ENCODE measurements at regions not wholly inside any gene's neighbourhood (a gene's known extent, or its start where the extent isn't known, plus 50 kb on each side); places are given as distances from the start of the nearest gene placed in this dataset.
A peak's percentile ranks its signal among the peaks of the same experiment; 100 is the strongest.

- no peak for TF ChIP-seq POLR2A (IDR thresholded peaks at IDR 0.05; ENCODE audit: low read depth, low read length)
- no peak for TF ChIP-seq POLR2AphosphoS5 (IDR thresholded peaks at IDR 0.05; ENCODE audit: low read depth, low read length)
- TF ChIP-seq TAF1 (IDR thresholded peaks at IDR 0.05; ENCODE audit: borderline replicate concordance, low read depth, low read length) = no peak
- DNase-seq (ENCODE audit: insufficient read length) (peak; percentile 41), FAIRE-seq (peak; percentile 83)
Measured at GRCh38 chr9:36728651-36729520, 156.2 kb downstream of the MELK start.

- no peak for DNase-seq (ENCODE audit: insufficient read length)
- FAIRE-seq = peak; percentile 48
- TF ChIP-seq TAF1 (IDR thresholded peaks at IDR 0.05; ENCODE audit: borderline replicate concordance, low read depth, low read length) (no peak), POLR2A (IDR thresholded peaks at IDR 0.05; ENCODE audit: low read depth, low read length) (no peak), POLR2AphosphoS5 (IDR thresholded peaks at IDR 0.05; ENCODE audit: low read depth, low read length) (no peak)
Measured at GRCh38 chr9:36729906-36730305, 157.2 kb downstream of the MELK start.

- TF ChIP-seq POLR2A (IDR thresholded peaks at IDR 0.05; ENCODE audit: low read depth, low read length) = no peak
- FAIRE-seq (no peak), DNase-seq (ENCODE audit: insufficient read length) (no peak)
Measured at GRCh38 chr9:36730414-36730813, 157.7 kb downstream of the MELK start.

- TF ChIP-seq POLR2A (IDR thresholded peaks at IDR 0.05; ENCODE audit: low read depth, low read length) = no peak
- no peak for TF ChIP-seq TAF1 (IDR thresholded peaks at IDR 0.05; ENCODE audit: borderline replicate concordance, low read depth, low read length)
- TF ChIP-seq POLR2AphosphoS5 (IDR thresholded peaks at IDR 0.05; ENCODE audit: low read depth, low read length) = no peak
- peak; percentile 53 for FAIRE-seq
- no peak for DNase-seq (ENCODE audit: insufficient read length)
Measured at GRCh38 chr9:36731068-36731956, 158.6 kb downstream of the MELK start.

GRCh38 chr9:36734737-36735136, 162.0 kb downstream of the MELK start:
- TF ChIP-seq POLR2AphosphoS5 (IDR thresholded peaks at IDR 0.05; ENCODE audit: low read depth, low read length) (no peak), TAF1 (IDR thresholded peaks at IDR 0.05; ENCODE audit: borderline replicate concordance, low read depth, low read length) (no peak), POLR2A (IDR thresholded peaks at IDR 0.05; ENCODE audit: low read depth, low read length) (no peak)

GRCh38 chr9:36736648-36737047, 164.0 kb downstream of the MELK start:
- TF ChIP-seq POLR2AphosphoS5 (IDR thresholded peaks at IDR 0.05; ENCODE audit: low read depth, low read length) = no peak
- TF ChIP-seq TAF1 (IDR thresholded peaks at IDR 0.05; ENCODE audit: borderline replicate concordance, low read depth, low read length) = no peak
- no peak for TF ChIP-seq POLR2A (IDR thresholded peaks at IDR 0.05; ENCODE audit: low read depth, low read length)
- no peak for FAIRE-seq
- DNase-seq (ENCODE audit: insufficient read length) = no peak

More at GRCh38 chr9:36734737-36735136, 162.0 kb downstream of the MELK start:
- no peak for FAIRE-seq
- no peak for DNase-seq (ENCODE audit: insufficient read length)

GRCh38 chr9:36738318-36738976, 165.8 kb downstream of the MELK start:
- DNase-seq (ENCODE audit: insufficient read length) = no peak
- TF ChIP-seq POLR2AphosphoS5 (IDR thresholded peaks at IDR 0.05; ENCODE audit: low read depth, low read length) (no peak), TAF1 (IDR thresholded peaks at IDR 0.05; ENCODE audit: borderline replicate concordance, low read depth, low read length) (no peak), POLR2A (IDR thresholded peaks at IDR 0.05; ENCODE audit: low read depth, low read length) (no peak)
- FAIRE-seq = no peak

GRCh38 chr9:36739373-36740116, 166.8 kb downstream of the MELK start:
- DNase-seq (ENCODE audit: insufficient read length) = no peak
- TF ChIP-seq POLR2AphosphoS5 (IDR thresholded peaks at IDR 0.05; ENCODE audit: low read depth, low read length) = no peak
- no peak for TF ChIP-seq TAF1 (IDR thresholded peaks at IDR 0.05; ENCODE audit: borderline replicate concordance, low read depth, low read length)
- no peak for TF ChIP-seq POLR2A (IDR thresholded peaks at IDR 0.05; ENCODE audit: low read depth, low read length)
- no peak for FAIRE-seq

GRCh38 chr9:36742264-36742663, 169.6 kb downstream of the MELK start:
- FAIRE-seq (no peak), DNase-seq (ENCODE audit: insufficient read length) (no peak)
- TF ChIP-seq TAF1 (IDR thresholded peaks at IDR 0.05; ENCODE audit: borderline replicate concordance, low read depth, low read length) = no peak

- no peak for TF ChIP-seq POLR2AphosphoS5 (IDR thresholded peaks at IDR 0.05; ENCODE audit: low read depth, low read length)
- TF ChIP-seq TAF1 (IDR thresholded peaks at IDR 0.05; ENCODE audit: borderline replicate concordance, low read depth, low read length) = no peak
- TF ChIP-seq POLR2A (IDR thresholded peaks at IDR 0.05; ENCODE audit: low read depth, low read length) = no peak
- no peak for FAIRE-seq
- DNase-seq (ENCODE audit: insufficient read length) = no peak
Measured at GRCh38 chr9:36744678-36745077, 172.0 kb downstream of the MELK start.

- no peak for TF ChIP-seq POLR2AphosphoS5 (IDR thresholded peaks at IDR 0.05; ENCODE audit: low read depth, low read length)
- DNase-seq (ENCODE audit: insufficient read length) = no peak
- FAIRE-seq = no peak
Measured at GRCh38 chr9:36745977-36746376, 173.3 kb downstream of the MELK start.

Data from GM12892 (cell line).